Muscle of leg (tissue), 3 donors: ENCODE measurements at regions not wholly inside any gene's neighbourhood (a gene's known extent, or its start where the extent isn't known, plus 50 kb on each side); places are given as distances from the start of the nearest gene placed in this dataset.

ENCODE experiments used
- DNase-seq: peaks from one replicate; pipeline ENCODE4 v3.0.0; 2013
- H3K27ac ChIP-seq: one replicate; pipeline ENCODE4 v1.5.1; 2013; ENCODE audit warnings: mild to moderate bottlenecking, low read length, control low read depth
- H3K27me3 ChIP-seq: one replicate; pipeline ENCODE4 v1.6.1; 2013; ENCODE audit warnings: low read length; ENCODE audit not compliant: control insufficient read depth, insufficient read depth
- H3K36me3 ChIP-seq: one replicate; pipeline ENCODE4 v1.6.1; 2013; ENCODE audit warnings: low read length; ENCODE audit not compliant: control insufficient read depth, insufficient read depth
- H3K4me1 ChIP-seq: one replicate; pipeline ENCODE4 v1.6.1; 2013; ENCODE audit warnings: low read length; ENCODE audit not compliant: control insufficient read depth, insufficient read depth
- H3K4me3 ChIP-seq: one replicate; pipeline ENCODE4 v1.5.1; 2013; ENCODE audit warnings: low read length, control low read depth
- H3K9me3 ChIP-seq: replicated peaks from 2 replicates; pipeline ENCODE4 v1.6.1; 2013; ENCODE audit warnings: low read depth, low read length; ENCODE audit not compliant: control insufficient read depth
- WGBS: methylation state at CpG from one replicate; pipeline ENCODE4 v1.1.5; 2013; ENCODE audit warnings: missing lambda C conversion rate; ENCODE audit not compliant: insufficient coverage; 5-methylcytosine and 5-hydroxymethylcytosine counted together

DNA sequence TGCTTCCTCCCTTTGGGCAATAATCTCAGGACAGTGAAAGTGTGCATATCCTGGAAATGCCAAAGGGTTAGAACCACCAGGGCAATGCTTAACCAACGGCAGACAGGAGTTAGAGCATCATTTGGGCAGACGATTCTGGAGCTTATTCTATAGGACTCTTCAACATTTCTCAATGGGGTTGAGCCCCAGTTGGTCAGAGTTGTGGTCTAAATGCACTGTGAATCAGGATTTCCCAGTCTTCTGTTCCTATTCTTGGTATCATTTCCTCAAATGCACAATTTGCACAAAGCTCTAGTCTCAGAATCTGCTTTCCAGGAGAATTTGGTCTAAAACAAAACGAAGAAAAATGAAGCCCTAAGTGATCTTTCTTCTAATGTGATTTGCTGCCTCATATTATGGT is 389.6 kb upstream of the JAG1 start:
- Histone ChIP-seq H3K4me1 (no peaks in the 10 kb centered on the region), H3K27ac (no peak overlapping the region), H3K4me3 (no peak overlapping the region), H3K9me3 (no peaks in the 10 kb centered on the region), H3K36me3 (no peaks in the 10 kb centered on the region), H3K27me3 (no peaks in the 10 kb centered on the region)
- DNase-seq = no peak
- WGBS = no CpG with 5 or more reads among the region's 3 CpGs

DNA sequence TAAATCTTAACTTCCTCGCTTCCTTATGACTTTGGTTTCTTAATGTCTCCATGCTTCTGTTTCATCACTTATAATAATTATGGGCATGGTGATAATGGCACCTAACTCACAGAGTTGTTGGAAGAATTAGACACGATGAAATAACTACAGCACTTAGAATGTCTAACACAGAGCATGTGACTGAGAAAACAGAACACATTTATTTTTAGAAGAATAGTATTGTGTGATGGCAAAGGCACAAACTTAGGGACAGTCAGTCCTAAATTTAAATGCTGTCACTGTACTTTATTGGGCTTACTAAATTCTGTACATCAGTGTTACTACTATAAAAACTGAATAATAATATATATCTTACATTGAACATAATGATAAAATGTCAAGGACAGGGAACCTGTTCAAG is 391.1 kb upstream of the JAG1 start:
- no peaks in the 10 kb centered on the region for H3K9me3 ChIP-seq
- no peaks in the 10 kb centered on the region for H3K4me1 ChIP-seq
- no CpG with 5 or more reads among the region's 2 CpGs for WGBS
- no peak overlapping the region for H3K27ac ChIP-seq
- no peaks in the 10 kb centered on the region for H3K36me3 ChIP-seq
- no peak for DNase-seq
- no peaks in the 10 kb centered on the region for H3K27me3 ChIP-seq
- no peak overlapping the region for H3K4me3 ChIP-seq

DNA sequence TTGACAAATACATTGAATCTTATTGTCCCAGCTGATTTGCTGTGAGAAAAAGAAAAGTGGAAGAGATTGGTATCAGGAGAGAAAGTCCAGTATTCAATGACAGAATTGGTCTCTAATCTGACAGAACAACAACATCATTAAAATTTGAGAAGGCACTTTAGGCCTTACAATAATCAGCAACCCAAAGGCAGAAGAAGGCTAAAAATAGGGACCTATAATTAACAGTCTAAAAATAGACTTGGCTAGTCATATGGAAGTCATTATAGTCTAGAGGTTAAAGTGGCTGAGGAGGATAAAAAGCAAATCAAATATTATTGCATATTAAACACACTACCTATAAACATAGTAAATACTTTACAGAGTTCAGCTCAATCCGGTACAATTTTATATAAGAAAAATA is 393.6 kb upstream of the JAG1 start:
- Histone ChIP-seq H3K9me3 (no peaks in the 10 kb centered on the region), H3K27ac (no peak overlapping the region), H3K4me3 (no peak overlapping the region), H3K4me1 (no peaks in the 10 kb centered on the region), H3K27me3 (no peaks in the 10 kb centered on the region), H3K36me3 (no peaks in the 10 kb centered on the region)
- DNase-seq = peak; percentile 32
- no CpG with 5 or more reads among the region's 1 CpG for WGBS

DNA sequence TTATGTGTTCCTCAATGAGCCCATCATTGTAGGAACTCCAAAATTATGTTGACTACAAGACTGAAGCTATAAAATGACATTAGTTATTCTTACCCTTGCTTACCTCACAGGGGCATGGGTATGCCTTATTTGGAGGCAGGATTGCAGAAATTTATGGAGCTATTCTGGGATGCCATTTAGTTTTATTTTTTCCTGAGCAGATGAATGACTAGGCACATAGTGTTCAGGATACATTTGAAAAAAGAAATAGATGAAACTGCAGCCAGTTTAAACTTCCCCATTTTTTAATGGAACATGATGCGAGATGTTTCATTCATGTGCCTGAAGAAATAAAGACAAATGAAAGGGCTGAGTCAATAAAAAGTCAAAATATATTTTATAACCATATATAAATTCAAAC is 399.2 kb upstream of the JAG1 start:
- Histone ChIP-seq H3K27ac (no peak overlapping the region), H3K4me3 (no peak overlapping the region), H3K9me3 (no peaks in the 10 kb centered on the region), H3K36me3 (no peaks in the 10 kb centered on the region), H3K27me3 (no peaks in the 10 kb centered on the region), H3K4me1 (no peaks in the 10 kb centered on the region)
- no CpG with 5 or more reads among the region's 1 CpG for WGBS
- DNase-seq = no peak

DNA sequence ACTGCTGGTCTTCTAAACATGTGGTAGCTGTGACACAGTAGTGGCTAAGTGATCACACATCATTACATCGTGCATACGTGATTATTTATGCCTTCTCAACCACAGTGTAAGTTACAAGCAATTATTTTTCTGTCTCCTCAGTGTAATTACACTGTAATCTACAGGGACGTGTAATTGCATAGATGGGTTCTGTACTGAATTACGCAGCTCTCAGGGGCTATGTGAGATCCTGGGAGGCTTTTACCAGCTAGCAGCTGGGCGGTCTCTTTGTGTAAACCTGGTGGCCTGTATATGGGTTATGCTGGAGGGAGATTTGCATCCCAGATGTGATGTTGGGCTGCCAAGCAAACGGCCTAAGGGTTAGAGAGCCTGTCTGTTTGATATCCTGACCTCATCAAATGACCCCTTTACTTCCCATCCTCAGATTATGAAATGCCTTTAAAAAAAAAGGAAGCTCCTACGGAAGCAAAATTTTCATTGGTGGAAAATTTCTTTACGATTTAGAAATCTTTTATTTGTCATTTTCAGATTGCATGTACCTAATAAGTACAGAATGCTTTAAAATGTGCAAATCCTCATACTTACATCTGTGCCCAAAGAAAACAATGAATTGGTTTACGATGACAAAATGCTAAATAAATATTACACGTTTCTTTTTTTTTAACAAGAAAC is 402.8 kb upstream of the JAG1 start:
- no peaks in the 10 kb centered on the region for H3K27me3 ChIP-seq
- H3K36me3 ChIP-seq = no peaks in the 10 kb centered on the region
- no peaks in the 10 kb centered on the region for H3K4me1 ChIP-seq
- H3K27ac ChIP-seq = no peak overlapping the region
- no CpG with 5 or more reads among the region's 10 CpGs for WGBS
- no peak for DNase-seq
- H3K4me3 ChIP-seq = no peak overlapping the region
- H3K9me3 ChIP-seq = no peaks in the 10 kb centered on the region

DNA sequence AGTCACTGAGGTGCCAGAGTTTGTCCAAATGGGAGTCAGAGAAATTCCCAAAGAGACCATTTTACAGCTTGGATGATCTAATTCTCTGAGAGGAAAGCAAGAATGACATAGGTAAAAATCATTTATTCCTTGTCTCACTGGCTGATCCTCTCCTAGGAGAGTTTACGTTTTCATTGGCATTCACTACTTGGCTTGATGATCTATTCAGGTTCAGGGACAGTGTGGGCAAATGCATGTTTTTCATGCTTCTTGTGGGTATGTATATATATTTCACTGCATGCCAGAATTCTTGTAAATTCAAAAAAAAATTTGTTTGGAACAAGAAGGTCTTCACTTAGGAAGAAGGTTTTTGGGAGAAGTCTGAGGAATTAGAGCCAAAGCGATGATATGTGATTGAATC is 403.4 kb upstream of the JAG1 start:
- WGBS = no CpG with 5 or more reads among the region's 2 CpGs
- no peaks in the 10 kb centered on the region for H3K27me3 ChIP-seq
- no peak overlapping the region for H3K4me3 ChIP-seq
- no peaks in the 10 kb centered on the region for H3K9me3 ChIP-seq
- H3K4me1 ChIP-seq = no peaks in the 10 kb centered on the region
- no peak overlapping the region for H3K27ac ChIP-seq
- no peak for DNase-seq
- no peaks in the 10 kb centered on the region for H3K36me3 ChIP-seq

DNA sequence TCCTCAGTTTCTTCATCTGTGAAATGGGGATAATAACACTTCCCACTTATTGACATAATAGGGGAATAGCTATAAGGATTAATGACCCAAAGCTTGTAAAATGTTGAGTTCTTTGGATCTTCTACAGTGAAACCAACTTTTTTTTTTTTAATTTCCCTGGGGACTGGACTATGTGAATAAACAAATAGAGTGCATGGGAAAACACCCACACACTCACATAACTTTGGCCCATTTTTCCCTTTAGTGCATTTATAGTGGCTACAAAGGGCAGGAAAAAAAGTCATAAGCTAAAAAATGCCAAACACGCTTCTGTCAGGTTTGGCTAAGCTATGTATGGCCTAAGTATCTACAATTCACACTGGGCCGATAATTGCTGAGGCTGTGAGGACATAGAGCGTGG is 406.2 kb upstream of the JAG1 start:
- Histone ChIP-seq H3K27me3 (no peaks in the 10 kb centered on the region), H3K9me3 (no peaks in the 10 kb centered on the region), H3K36me3 (no peaks in the 10 kb centered on the region), H3K4me1 (no peaks in the 10 kb centered on the region), H3K27ac (no peak overlapping the region), H3K4me3 (no peak overlapping the region)
- WGBS = no CpG with 5 or more reads among the region's 3 CpGs
- no peak for DNase-seq

DNA sequence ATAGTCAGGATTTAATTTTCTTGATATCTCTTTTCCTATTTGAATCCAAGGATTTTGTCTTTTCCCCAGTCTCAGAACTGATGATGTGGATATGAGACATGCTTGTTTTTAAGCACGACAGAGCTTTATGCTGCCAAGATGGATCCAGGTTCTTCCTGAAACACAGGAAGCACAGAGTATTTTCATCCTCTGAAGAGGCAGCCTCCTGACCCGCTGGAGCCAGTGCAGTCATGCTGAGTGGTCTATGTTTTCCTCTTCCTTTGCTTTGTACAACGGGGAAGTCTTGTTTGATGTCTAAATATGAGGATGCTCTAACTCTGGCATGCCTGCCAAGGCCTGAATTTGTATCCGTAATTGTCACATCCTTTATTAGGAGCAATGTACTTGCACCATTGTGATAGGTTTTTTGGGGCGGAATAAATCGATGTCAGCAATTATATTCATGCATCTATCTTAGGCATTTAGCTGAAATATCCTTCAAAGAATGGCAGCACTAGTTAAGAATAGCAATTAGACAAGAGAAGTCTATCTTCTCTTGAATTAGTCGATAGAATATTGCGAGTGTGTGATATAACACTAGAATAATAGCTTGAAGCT is 407.1 kb upstream of the JAG1 start:
- Histone ChIP-seq H3K9me3 (no peaks in the 10 kb centered on the region), H3K27me3 (no peaks in the 10 kb centered on the region), H3K27ac (no peak overlapping the region), H3K36me3 (no peaks in the 10 kb centered on the region), H3K4me1 (no peaks in the 10 kb centered on the region), H3K4me3 (no peak overlapping the region)
- WGBS = 35% methylated on average over 2 of the region's 8 CpGs
- DNase-seq = peak; percentile 37

DNA sequence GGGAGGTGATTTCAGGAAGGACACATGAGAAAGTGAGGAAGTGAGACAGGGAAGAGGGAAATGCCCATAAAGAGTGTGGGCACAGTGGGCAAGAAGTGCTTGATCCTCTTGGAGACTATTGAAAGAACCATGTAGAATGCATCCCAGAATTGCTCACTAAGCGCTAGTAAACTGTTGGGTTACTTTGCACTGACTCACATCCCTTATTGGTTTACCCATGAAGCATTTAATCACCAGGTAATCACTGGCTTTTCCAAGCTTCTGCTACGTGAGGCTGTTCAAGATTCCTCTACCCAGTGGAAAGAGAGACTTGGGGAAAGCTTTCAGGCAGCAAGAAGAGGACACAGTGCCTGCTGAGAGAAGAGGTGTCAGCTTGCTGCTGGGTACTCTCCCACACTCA is 410.0 kb upstream of the JAG1 start:
- Histone ChIP-seq H3K4me1 (no peaks in the 10 kb centered on the region), H3K36me3 (no peaks in the 10 kb centered on the region), H3K27me3 (no peaks in the 10 kb centered on the region), H3K27ac (no peak overlapping the region), H3K9me3 (no peaks in the 10 kb centered on the region), H3K4me3 (no peak overlapping the region)
- DNase-seq = no peak
- 80% methylated on average over 1 of the region's 2 CpGs for WGBS

DNA sequence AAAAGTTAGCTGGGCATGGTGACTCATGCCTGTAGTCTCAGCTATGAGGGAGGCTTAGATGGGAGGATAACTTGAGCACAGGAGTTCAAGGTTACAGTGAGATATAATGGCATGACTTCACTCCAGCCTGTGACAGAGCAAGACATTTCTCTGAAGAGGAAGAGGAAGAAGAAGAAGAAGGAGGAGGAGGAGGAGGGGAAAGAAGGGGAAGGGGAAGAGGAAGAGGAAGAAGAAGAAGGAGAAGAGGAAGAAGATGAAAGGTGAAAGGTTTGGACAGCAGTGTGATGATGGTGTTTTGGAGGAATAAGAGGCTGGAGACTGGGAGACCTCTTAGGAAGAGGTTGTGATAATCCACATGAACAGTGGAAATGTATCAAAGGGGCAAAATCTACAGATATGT is 410.7 kb upstream of the JAG1 start:
- Histone ChIP-seq H3K36me3 (no peaks in the 10 kb centered on the region), H3K27me3 (no peaks in the 10 kb centered on the region), H3K4me1 (no peaks in the 10 kb centered on the region), H3K27ac (no peak overlapping the region), H3K4me3 (no peak overlapping the region), H3K9me3 (no peaks in the 10 kb centered on the region)
- no peak for DNase-seq

DNA sequence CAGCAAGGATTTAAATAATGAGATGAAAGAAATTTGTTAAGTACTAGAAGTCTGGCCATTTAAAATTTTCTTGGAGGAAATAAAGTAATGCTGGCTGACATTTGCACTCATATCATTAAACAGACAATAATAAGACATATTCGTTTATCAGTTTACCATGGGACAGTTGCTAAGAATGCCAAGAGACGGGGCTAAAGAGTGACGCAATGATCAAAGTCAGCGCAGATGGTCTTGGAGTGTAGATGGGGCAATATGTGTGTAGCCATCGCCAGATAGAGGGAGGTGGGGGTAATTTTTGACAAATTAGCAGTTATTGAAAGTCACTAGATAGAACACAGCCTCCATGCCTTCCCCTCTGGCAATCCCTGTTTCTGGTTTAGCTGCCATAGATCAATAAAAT is 413.2 kb upstream of the JAG1 start:
- WGBS = no CpG with 5 or more reads among the region's 5 CpGs
- no peaks in the 10 kb centered on the region for H3K9me3 ChIP-seq
- no peak for DNase-seq
- H3K36me3 ChIP-seq = no peaks in the 10 kb centered on the region
- no peaks in the 10 kb centered on the region for H3K4me1 ChIP-seq
- no peak overlapping the region for H3K27ac ChIP-seq
- no peaks in the 10 kb centered on the region for H3K27me3 ChIP-seq
- H3K4me3 ChIP-seq = no peak overlapping the region
